Fibroblast of the aortic adventitia (primary cell): ENCODE measurements at regions not wholly inside any gene's neighbourhood (a gene's known extent, or its start where the extent isn't known, plus 50 kb on each side); places are given as distances from the start of the nearest gene placed in this dataset.

Experiments
- DNase-seq: peaks from one replicate; pipeline ENCODE4 v3.0.0-alpha.2; 2010; ENCODE audit warnings: low read depth
- H3K4me3 ChIP-seq: 2 replicates; pipeline ENCODE4 v1.5.1; 2011; ENCODE audit warnings: low read depth, mild to moderate bottlenecking, control low read depth, low read length, moderate library complexity
- CTCF ChIP-seq: IDR thresholded peaks from 2 replicates; pipeline ENCODE4 v1.5.1; 2011; ENCODE audit warnings: mild to moderate bottlenecking, low read length, control low read depth, inconsistent platforms; ENCODE audit not compliant: insufficient read depth

GRCh38 chr15:39075311-39075710, 505.6 kb upstream of the THBS1 start:
- DNase-seq, result peak; percentile 83
- no peak overlapping the region for H3K4me3 ChIP-seq
- no peak for TF ChIP-seq CTCF

- DNase-seq, result peak; percentile 39
- no peak for TF ChIP-seq CTCF
- no peak overlapping the region for H3K4me3 ChIP-seq
Measured at GRCh38 chr15:39075756-39076341, 505.0 kb upstream of the THBS1 start.

- no peak for TF ChIP-seq CTCF
- DNase-seq, result no peak
- H3K4me3 ChIP-seq, result no peak overlapping the region
Measured at GRCh38 chr15:39078026-39078425, 502.9 kb upstream of the THBS1 start.

GRCh38 chr15:39079296-39079847, 501.5 kb upstream of the THBS1 start:
- DNase-seq, result peak; percentile 80
- no peak overlapping the region for H3K4me3 ChIP-seq
- TF ChIP-seq CTCF, result no peak

GRCh38 chr15:39083213-39083612, 497.7 kb upstream of the THBS1 start:
- peak; percentile 53 for DNase-seq
- H3K4me3 ChIP-seq, result no peak overlapping the region
- no peak for TF ChIP-seq CTCF

- no peak overlapping the region for H3K4me3 ChIP-seq
- TF ChIP-seq CTCF, result no peak
- peak; percentile 91 for DNase-seq
Measured at GRCh38 chr15:39084674-39085530, 496.0 kb upstream of the THBS1 start.
